Lung (tissue), 11 donors: ENCODE measurements at regions not wholly inside any gene's neighbourhood (a gene's known extent, or its start where the extent isn't known, plus 50 kb on each side); places are given as distances from the start of the nearest gene placed in this dataset.

Source experiments
- ATAC-seq: fragments of 200-7000 bp; cut with Tn5 transposase; one replicate; pipeline ENCODE4 v1.9.1; 2020; ENCODE audit warnings: moderate number of reproducible peaks; ENCODE audit not compliant: insufficient read depth, low FRiP score
- DNase-seq, 3 donors: peaks; one replicate each; pipeline ENCODE4 v3.0.0-alpha.2; 2013 to 2017
- H3K27ac ChIP-seq, 2 donors: one replicate each; pipeline ENCODE4 v1.5.1; 2013; ENCODE audit warnings: mild to moderate bottlenecking in 2 of 2, moderate library complexity in 2 of 2, control low read depth in 1 of 2, inconsistent platforms in 1 of 2, low read depth in 1 of 2, low read length in 1 of 2
- H3K27me3 ChIP-seq, 3 donors: one replicate each; pipeline ENCODE4 v1.5.1; 2013; ENCODE audit warnings: low read length in 2 of 3; ENCODE audit not compliant: control insufficient read depth in 3 of 3, insufficient read depth in 3 of 3
- H3K36me3 ChIP-seq, 4 donors: one replicate each; pipeline ENCODE4 v1.5.1; 2013; ENCODE audit warnings: low read length in 4 of 4, mild to moderate bottlenecking in 1 of 4, moderate library complexity in 1 of 4; ENCODE audit not compliant: control insufficient read depth in 4 of 4, insufficient read depth in 4 of 4
- H3K4me1 ChIP-seq, 5 donors: one replicate each; pipeline ENCODE4 v1.5.1; 2013; ENCODE audit warnings: low read length in 5 of 5, mild to moderate bottlenecking in 2 of 5, moderate library complexity in 1 of 5; ENCODE audit not compliant: control insufficient read depth in 5 of 5, insufficient read depth in 5 of 5
- H3K4me3 ChIP-seq: one replicate; pipeline ENCODE4 v1.5.1; 2013; ENCODE audit warnings: mild to moderate bottlenecking, control low read depth, moderate library complexity
- H3K9ac ChIP-seq, 2 donors: one replicate each; pipeline ENCODE4 v1.5.1; 2013; ENCODE audit warnings: low read length in 2 of 2, control low read depth in 1 of 2; ENCODE audit not compliant: insufficient read depth in 1 of 2
- H3K9me3 ChIP-seq, 4 donors: one replicate each; pipeline ENCODE4 v1.5.1; 2013; ENCODE audit warnings: low read length in 3 of 4, mild to moderate bottlenecking in 1 of 4, moderate library complexity in 1 of 4; ENCODE audit not compliant: control insufficient read depth in 4 of 4, insufficient read depth in 3 of 4
- WGBS, 2 donors: extraction: QIAGEN DNeasy Blood & Tissue Kit; methylation state at CpG; one replicate each; pipeline ENCODE4 v1.1.7; 2013; 5-methylcytosine and 5-hydroxymethylcytosine counted together
- TF ChIP-seq, protein P1 (sequence below): IDR thresholded peaks from 2 replicates; pipeline ENCODE4 v1.5.1; 2012; ENCODE audit warnings: mild to moderate bottlenecking; ENCODE audit errors: control extremely low read depth, extremely low read depth
- donor health status: control.
- donor health status: control.
- donor health status: Bipolar disorder and iron deficiency.
- donor health status: healthy.
- donor health status: DM: yes; HTN: yes; CAD: no.

DNA sequence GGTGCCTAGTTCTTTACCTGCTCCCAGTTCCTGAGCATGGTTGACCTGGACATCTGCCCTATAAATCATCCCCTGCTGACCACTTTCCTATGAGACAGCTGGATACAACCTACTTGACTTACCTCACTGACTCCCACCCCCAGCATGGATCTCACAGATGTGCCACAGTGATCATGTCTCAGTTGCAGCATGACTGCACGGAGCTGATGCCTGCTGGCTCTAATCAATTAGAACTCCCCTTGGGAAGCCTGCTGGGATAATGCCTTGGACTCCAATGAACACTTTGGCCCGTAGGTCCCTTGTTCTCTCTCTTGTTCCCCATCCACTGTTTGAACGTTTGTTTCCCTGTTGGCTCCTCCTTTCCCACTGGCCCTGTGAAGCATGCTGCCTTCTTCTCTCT lies 271.2 kb upstream of the IGFBP3 start:
- Histone ChIP-seq H3K27me3 (no peaks in the 10 kb centered on the region), H3K27ac (no peak overlapping the region), H3K4me1 (peaks cover 0 to 5% (median 0%) of the 10 kb centered on the region in 5 donors), H3K9ac (no peak overlapping the region), H3K36me3 (no peaks in the 10 kb centered on the region), H3K9me3 (peaks cover 0 to 2% (median 0%) of the 10 kb centered on the region in 4 donors), H3K4me3 (no peak overlapping the region)
- WGBS, 2 donors, result 72 to 77% methylated on average over 3 of the region's 3 CpGs
- DNase-seq, result no peak
- TF ChIP-seq, protein P1, sequence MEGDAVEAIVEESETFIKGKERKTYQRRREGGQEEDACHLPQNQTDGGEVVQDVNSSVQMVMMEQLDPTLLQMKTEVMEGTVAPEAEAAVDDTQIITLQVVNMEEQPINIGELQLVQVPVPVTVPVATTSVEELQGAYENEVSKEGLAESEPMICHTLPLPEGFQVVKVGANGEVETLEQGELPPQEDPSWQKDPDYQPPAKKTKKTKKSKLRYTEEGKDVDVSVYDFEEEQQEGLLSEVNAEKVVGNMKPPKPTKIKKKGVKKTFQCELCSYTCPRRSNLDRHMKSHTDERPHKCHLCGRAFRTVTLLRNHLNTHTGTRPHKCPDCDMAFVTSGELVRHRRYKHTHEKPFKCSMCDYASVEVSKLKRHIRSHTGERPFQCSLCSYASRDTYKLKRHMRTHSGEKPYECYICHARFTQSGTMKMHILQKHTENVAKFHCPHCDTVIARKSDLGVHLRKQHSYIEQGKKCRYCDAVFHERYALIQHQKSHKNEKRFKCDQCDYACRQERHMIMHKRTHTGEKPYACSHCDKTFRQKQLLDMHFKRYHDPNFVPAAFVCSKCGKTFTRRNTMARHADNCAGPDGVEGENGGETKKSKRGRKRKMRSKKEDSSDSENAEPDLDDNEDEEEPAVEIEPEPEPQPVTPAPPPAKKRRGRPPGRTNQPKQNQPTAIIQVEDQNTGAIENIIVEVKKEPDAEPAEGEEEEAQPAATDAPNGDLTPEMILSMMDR, result no peak
- ATAC-seq, result no peak

- no peak overlapping the region for H3K4me3 ChIP-seq
- H3K27me3 ChIP-seq, result no peaks in the 10 kb centered on the region
- ATAC-seq (no peak), DNase-seq (no peak)
- H3K4me1 ChIP-seq, result peaks cover 0 to 5% (median 0%) of the 10 kb centered on the region in 5 donors
- no peaks in the 10 kb centered on the region for H3K36me3 ChIP-seq
- H3K9ac ChIP-seq, result no peak overlapping the region
- H3K27ac ChIP-seq, result no peak overlapping the region
- peaks cover 0 to 2% (median under 1%) of the 10 kb centered on the region in 4 donors for H3K9me3 ChIP-seq
- TF ChIP-seq, protein P1, result no peak
- 85 to 88% methylated on average over 4 of the region's 4 CpGs for WGBS, 2 donors
These were observed 270.7 kb upstream of the IGFBP3 start for GRCh38 chr7:46191776-46192175.

GRCh38 chr7:46191296-46191695 lies 270.2 kb upstream of the IGFBP3 start:
- no peak for ATAC-seq
- TF ChIP-seq, protein P1, result no peak
- H3K9ac ChIP-seq, result no peak overlapping the region
- no peak for DNase-seq
- H3K4me3 ChIP-seq, result no peak overlapping the region
- peaks cover 0 to 5% (median 0%) of the 10 kb centered on the region in 5 donors for H3K4me1 ChIP-seq
- H3K36me3 ChIP-seq, result no peaks in the 10 kb centered on the region
- H3K9me3 ChIP-seq, result peaks cover 0 to 2% (median under 1%) of the 10 kb centered on the region in 4 donors
- WGBS, 2 donors, result 94 to 95% methylated on average over 3 of the region's 3 CpGs
- H3K27me3 ChIP-seq, result no peaks in the 10 kb centered on the region
- H3K27ac ChIP-seq, result no peak overlapping the region

GRCh38 chr7:46189255-46189790 lies 268.3 kb upstream of the IGFBP3 start:
- TF ChIP-seq, protein P1, result no peak
- Histone ChIP-seq H3K4me3 (no peak overlapping the region), H3K4me1 (peaks cover 0 to 2% (median 0%) of the 10 kb centered on the region in 5 donors), H3K36me3 (no peaks in the 10 kb centered on the region), H3K27ac (no peak overlapping the region), H3K9ac (no peak overlapping the region), H3K9me3 (peaks cover 0 to 2% (median under 1%) of the 10 kb centered on the region in 4 donors), H3K27me3 (no peaks in the 10 kb centered on the region)
- DNase-seq (peak in 2 of 3 donors; percentile 46 to 51), ATAC-seq (no peak)
- WGBS, 2 donors, result 74 to 84% methylated on average over 4 of the region's 4 CpGs
